ENCODE measurements at regions not wholly inside any gene's neighbourhood (a gene's known extent, or its start where the extent isn't known, plus 50 kb on each side); places are given as distances from the start of the nearest gene placed in this dataset.
"Not testable (repeated sequence)": the region's sequence is repeated elsewhere in the genome, so short reads cannot be mapped to it uniquely, and the experiment has no call there.

DNA sequence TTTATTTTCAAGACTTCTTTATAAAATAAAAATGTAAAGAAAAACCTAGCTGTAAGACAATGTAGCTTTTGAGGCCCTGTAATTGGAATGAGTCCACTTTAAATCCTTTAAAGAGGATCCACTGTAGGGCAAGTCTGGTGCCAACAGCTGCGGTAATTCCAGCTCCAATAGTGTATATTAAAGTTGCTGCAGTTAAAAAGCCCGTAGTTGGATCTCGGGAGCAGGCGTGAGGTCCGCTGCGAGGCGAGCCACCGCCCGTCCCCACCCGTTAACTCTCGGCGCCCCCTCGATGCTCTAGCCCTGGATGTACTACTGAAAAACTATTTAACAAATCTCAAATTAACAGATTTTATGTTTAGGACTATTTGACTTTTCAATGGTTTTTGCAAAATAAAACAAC lies 414.7 kb upstream of the SEMA3C start:
- no peak for DNase-seq

- no peak for DNase-seq
Measured at GRCh38 chr7:81333004-81333403, 414.2 kb upstream of the SEMA3C start.

DNA sequence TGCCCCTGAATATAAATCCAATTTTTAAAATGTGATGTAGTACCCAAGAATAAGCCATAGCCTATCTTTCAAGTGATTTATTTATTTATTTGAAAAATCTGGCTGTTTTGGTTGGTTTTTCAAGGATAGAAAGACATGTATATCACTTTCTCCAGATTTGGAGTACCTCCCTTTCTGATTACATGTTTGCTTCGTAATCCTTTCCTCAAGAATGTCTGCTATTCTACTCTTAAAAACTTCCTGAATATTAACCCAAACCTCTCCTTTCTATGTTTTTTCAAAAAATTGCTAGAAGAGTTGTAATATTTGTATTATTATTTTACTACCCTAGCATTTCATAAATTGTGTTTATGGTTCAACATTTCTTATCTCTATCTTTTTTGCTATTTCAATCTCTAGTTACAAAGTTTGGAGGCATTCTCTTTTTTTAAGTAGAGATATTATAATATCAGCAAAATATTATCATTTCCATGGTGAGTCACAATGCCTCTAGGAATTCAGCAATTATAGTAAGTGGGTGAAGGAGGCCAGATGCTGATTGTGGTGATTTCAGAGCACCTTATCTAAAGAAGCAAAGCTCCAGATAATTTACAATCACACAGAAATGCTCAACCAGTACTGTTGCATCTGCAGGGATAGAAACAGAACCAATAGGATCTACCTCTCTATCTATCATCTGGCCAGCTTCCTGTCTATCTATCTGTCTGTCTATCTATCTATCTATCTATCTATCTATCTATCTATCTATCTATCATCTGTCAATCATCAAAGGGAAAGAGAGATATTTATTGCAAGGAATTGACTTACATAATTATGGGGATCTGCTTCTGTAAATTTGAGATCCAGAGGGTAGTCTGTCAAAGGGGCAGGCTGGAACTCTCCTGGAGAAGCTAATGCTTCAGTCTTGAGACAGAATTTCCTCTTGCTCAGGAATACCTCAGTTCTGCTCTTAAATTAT lies 412.5 kb upstream of the SEMA3C start:
- DNase-seq, result no peak

DNA sequence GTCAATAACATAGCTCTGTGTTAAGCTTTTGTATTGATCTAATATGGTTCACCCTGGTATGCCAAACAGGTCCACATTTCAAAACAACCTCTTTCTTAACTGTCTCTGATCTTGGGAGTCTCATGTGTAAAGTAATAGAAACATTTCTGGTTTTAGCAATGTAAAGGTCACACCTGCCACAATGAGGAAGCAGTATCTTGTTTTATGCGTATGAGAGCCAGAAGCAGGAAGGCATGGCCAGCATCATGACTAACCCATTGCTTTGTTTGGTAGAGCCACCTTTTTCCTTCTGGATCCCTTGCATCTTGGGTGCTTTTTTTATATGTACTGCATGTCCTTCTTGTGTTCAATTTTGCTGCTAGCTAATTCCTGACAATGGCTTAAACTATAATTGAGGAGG lies 411.3 kb upstream of the SEMA3C start:
- DNase-seq, result no peak

DNA sequence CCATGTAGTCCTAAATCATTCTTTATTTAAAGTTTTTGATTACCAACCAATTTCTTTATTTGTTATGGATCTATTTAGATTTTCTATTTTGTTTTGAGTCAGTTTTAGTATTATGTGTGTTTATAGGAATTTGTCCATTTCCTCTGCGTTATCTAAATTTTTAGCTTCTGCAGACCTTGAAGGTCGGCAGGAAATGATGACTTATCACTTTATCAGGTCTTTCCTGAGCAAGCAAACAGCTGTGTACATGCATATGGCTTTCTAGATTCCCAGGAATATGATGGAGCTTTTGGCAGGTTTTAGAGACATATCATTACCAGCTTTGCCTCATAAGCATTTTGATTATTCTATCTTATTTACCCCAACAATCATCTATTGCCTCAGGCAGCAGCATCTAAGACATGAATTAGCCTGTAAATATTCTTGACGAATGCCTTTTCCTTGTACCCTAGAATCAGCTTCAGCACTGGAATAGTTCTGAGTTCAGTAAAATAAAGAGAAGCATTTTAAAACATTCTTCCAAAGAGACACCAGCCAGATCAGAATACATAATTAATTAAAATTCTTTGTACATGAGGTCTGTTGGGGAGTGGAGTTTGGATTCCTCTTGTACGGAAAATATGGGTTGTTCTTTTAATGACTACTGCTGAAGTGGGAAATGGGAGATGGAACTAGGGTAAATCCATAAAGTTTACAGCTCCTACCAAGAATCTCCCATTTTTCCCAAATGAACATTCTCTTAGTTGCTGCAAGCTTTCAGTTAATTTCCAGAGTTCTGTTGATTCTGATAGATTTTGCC lies 408.8 kb upstream of the SEMA3C start:
- no peak for DNase-seq

DNA sequence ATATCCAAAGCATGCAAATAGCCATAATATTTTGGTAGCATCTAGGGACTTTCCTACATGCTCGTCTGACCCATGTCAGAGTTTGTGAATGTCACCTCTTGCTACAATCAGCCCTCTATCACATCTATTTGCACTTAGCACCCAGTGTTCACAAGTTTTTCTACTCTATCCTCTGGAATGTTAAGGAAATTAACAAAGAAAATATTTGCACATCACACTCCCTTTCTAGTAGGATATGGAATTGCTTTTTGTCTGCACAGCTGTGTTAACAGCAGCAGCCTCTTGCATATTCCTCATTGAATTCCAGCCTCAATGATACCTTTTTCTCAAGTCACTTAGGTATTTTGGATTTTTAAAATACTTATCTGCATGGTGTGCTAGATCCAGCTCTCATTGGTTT lies 403.1 kb upstream of the SEMA3C start:
- no peak for DNase-seq

DNA sequence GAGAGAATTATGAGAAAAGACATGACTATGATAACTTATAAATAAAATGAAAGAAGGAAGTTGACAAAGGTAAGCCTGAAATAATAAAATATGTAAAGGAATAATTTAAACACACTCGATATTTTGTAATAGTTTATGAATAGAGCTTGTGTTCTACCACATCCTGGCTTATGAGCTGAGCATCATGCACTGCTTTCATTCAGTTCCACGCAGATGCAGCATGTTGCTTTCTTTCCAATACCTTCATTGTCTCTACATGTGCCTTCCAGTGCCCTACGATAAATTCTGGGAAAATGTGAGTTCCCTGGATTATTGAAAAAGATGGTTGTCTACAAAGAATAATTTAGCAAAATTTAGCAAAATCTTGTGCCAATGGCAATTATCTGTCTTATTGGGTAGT lies 398.9 kb upstream of the SEMA3C start:
- DNase-seq, result no peak

- DNase-seq, result no peak
Measured at GRCh38 chr7:81308643-81309322, 389.9 kb upstream of the SEMA3C start.

DNA sequence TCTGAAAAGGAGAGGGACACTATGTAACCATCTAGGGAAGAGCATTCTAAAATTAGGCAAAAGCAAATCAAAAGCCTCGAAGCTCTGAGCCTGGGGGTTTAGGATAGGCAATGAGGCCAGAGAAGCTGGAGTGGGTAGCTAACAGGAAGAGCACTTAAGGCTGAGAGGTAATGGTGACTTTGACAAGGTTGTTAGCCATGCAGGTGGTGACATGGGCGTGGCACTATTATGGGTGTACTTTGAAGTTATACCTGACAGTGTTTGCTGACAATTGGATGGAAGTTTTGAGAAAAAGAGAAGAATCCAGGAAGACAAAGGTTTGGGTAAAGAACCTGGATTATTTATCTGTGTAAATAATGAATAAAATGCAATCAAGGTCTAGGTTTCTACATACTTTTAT lies 383.0 kb upstream of the SEMA3C start:
- no peak for DNase-seq

DNA sequence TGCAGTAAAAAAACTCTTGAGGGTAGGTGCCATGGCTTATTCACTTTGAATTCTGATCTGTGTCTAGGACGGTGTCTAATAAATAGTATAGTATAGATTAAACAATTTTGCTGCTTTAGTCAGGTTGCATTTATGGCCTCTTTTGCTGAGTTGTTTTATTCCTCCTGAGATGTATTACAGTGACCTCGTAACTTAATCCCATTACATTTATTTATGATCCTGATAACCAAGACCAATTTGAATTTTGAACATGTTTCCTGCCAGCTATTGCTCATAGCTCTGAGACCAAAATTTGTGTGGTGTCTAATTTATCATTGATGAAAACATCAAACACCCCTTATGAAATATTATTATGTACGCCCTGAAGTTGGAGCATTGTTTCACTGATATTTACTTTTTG lies 381.9 kb upstream of the SEMA3C start:
- DNase-seq, result no peak

DNA sequence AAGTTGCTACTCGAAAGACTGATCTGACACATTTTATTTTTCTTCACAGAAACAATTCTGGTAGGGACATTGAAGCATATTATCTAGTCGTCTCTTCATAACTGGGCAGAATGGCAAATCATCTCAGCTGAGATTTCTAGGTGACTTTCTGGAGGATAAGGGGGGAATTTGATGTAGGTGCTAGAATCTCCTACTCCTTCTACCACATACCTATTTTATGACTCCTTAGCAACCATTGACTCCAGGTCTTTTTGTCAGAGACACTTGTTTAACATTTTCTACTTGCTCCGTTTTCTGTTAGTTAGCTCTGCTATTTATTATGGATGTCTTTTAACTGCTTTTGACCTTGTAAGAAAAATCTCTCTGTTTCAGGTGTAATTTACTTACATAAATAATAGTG lies 380.9 kb upstream of the SEMA3C start:
- no peak for DNase-seq

- DNase-seq, result no peak
Measured at GRCh38 chr7:81298951-81299666, 380.3 kb upstream of the SEMA3C start.

GRCh38 chr7:81297317-81297716 lies 378.5 kb upstream of the SEMA3C start:
- DNase-seq, result no peak

DNA sequence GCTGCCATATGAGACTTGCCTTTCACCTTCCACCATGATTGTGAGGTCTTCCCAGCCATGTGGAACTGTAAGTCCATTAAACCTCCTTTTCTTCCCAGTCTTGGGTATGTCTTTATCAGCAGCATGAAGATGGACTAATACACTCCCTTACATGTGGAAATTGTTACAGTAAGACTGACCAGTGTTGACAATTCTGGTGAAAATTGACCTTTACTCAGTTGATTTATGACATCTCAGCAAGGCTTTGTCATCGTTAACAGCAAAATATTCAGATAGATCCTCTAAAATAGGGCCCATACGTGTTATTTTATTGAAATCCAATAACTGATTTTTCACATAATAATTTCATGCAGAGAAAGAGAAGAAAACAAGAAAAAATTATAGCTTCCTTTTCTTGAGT lies 377.9 kb upstream of the SEMA3C start:
- DNase-seq, result no peak

- DNase-seq, result no peak
Measured at GRCh38 chr7:81294897-81295515, 376.2 kb upstream of the SEMA3C start.

- DNase-seq, result no peak
Measured at GRCh38 chr7:81293806-81294205, 375.0 kb upstream of the SEMA3C start.

- DNase-seq, result not testable (repeated sequence)
Measured at GRCh38 chr7:81286754-81287153, 367.9 kb upstream of the SEMA3C start.

GRCh38 chr7:81285142-81285871 lies 366.5 kb upstream of the SEMA3C start:
- no peak for DNase-seq

DNA sequence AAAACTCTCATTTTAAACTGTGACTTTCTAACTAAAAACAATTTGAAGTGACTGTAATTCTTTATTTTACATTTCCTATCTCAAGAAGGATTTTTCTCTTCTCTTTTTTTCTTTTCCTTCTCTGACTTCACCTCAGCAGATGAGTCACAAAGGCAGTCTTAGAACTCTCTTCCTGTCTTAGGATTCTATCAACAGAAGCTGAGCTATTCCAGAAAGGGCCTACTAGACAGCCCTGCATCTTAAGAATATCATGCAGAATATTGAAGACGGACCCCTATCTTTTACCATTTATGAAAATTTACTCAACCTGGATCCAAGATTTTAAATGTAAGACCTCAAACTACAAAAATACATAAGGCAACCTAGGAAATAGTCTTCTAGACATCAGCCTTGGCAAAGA lies 365.7 kb upstream of the SEMA3C start:
- DNase-seq, result no peak

DNA sequence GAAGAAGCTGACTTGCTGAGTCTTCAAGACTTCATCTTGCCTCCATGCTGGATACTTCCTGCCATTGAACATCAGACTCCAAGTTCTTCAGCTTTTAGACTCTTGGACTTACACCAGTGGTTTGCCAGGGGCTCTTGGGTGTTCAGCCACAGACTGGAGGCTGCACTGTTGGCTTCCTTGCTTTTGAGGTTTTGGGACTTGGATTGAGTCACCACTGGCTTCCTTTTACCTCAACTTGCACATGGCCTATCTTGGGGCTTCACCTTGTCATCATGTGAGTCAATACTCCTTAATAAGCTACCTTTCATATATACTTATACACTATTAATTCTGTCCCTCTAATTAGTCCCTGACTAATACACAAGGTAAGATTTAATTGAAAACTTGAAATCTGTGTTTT lies 361.7 kb upstream of the SEMA3C start:
- DNase-seq, result no peak

GRCh38 chr7:81277691-81278090 lies 358.8 kb upstream of the SEMA3C start:
- DNase-seq, result no peak

All from activated gamma-delta T cell (primary cell).